ENCODE measurements at regions not wholly inside any gene's neighbourhood (a gene's known extent, or its start where the extent isn't known, plus 50 kb on each side); places are given as distances from the start of the nearest gene placed in this dataset.

DNA sequence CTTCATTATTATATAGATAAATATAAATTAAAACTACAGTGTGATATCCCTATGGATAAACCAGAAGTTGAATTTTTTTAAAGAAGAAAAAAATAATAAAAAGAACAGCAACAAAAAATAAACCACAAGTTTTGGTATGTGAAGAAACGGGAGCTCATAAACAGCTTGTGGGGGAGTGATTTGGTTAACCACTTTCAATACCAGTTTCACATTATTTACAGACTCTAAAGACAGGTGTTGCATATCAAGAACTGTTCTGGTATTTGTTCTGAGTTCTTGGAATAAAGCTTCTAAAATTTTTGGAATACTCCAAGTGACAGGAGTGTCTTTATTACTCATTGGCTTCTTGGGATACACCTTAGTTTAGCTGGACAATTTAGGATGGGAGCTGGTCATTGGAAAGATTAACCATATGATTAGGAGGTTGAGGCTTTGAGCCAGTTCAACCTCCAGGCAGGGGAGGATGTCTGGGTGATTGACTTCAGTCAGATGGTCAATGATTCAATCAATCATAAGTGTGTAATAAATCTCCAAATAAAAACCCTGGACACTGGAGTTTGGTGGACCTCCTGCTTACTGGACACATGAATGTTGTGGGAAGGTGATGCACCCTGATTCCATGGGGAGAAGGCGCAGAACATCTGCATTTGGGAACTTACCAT is 2223.1 kb upstream of the C9orf72 start:
- FAIRE-seq (no peak), DNase-seq (ENCODE audit: low read depth, low spot score) (peak; percentile 19), ATAC-seq (peak; percentile 86)
- in situ Hi-C loops (cut with MboI) (no loop called here), intact Hi-C loops (cut with micrococcal nuclease; ENCODE audit: unreplicated experiment) (no loop called here)
- ChIA-PET RAD21 (ENCODE audit: unreplicated experiment) (no interaction called here), CTCF (no interaction called here), POLR2A (interaction anchor here (0.6 kb wide), 1 partner anchor 462 kb away, joined by 13 read pairs; no protein-coding TSS in a partner anchor), SMC1A (ENCODE audit: uncharacterized antibody, unreplicated experiment) (interaction anchor here (1.1 to 1.2 kb wide), 2 partner anchors 19 to 143 kb away, joined by 3 read pairs; no protein-coding TSS in a partner anchor)
- Histone ChIP-seq H3K27ac (ENCODE audit: control insufficient read depth, insufficient read depth) (no peak overlapping the region), H4K20me1 (ENCODE audit: control insufficient read depth, insufficient read depth) (no peaks in the 10 kb centered on the region), H2AFZ (ENCODE audit: control insufficient read depth, low read depth, low read length) (no peak overlapping the region), H3K27me3 (replicated peaks in 1 of 2; ENCODE audit: control insufficient read depth in 2 of 2, insufficient read depth in 2 of 2, low read length in 1 of 2) (no peaks in the 10 kb centered on the region), H3K4me2 (ENCODE audit: control insufficient read depth, insufficient read depth) (no peak overlapping the region), H3K4me3 (no peak overlapping the region), H3K79me2 (ENCODE audit: control insufficient read depth, insufficient read depth, low read length) (no peaks in the 10 kb centered on the region), H3K4me1 (ENCODE audit: control insufficient read depth, insufficient read depth, low read length) (no peaks in the 10 kb centered on the region), H3K9me3 (replicated peaks; ENCODE audit: control insufficient read depth, insufficient read depth, low read length) (no peaks in the 10 kb centered on the region), H3K9ac (ENCODE audit: control insufficient read depth, insufficient read depth, low read length) (no peak overlapping the region), H3K36me3 (ENCODE audit: control insufficient read depth in 2 of 2, insufficient read depth in 2 of 2, low read length in 1 of 2) (no peaks in the 10 kb centered on the region)
- no TSS peak for BruUV-seq (replicated peaks)
- WGBS (ENCODE audit: insufficient coverage, insufficient replicate concordance, low lambda C conversion rate, missing lambda C conversion rate), result 17% methylated on average over 2 of the region's 2 CpGs
- TF ChIP-seq MEF2B (IDR thresholded peaks at IDR 0.05; ENCODE audit: partially characterized antibody, poor library complexity, severe bottlenecking) (peak; percentile 57), EED (IDR thresholded peaks at IDR 0.05; ENCODE audit: low read depth) (no peak), DPF2 (IDR thresholded peaks at IDR 0.05) (peak; percentile 59; the same call in 1 of the 2 replicates), PAX5 (IDR thresholded peaks at IDR 0.05; ENCODE audit: borderline replicate concordance, low read depth, low read length) (0 out of 2 replicates have a peak, but pooled peaks have one; percentile 24), BMI1 (IDR thresholded peaks at IDR 0.05; ENCODE audit: borderline replicate concordance) (peak; percentile 59; the same call in 1 of the 2 replicates), MTA2 (IDR thresholded peaks at IDR 0.05; ENCODE audit: low read depth) (peak; percentile 79), NFIC (IDR thresholded peaks at IDR 0.05; ENCODE audit: low read depth, low read length) (peak; percentile 76), CREB1 (IDR thresholded peaks at IDR 0.05; ENCODE audit: low read depth) (no peak), ZNF217 (IDR thresholded peaks at IDR 0.05) (peak; percentile 84), TAF1 (IDR thresholded peaks at IDR 0.05; ENCODE audit: borderline replicate concordance, low read depth, low read length) (no peak), CBFB (IDR thresholded peaks at IDR 0.05; ENCODE audit: low read depth) (peak; percentile 68; the same call in 1 of the 2 replicates), MEF2A (IDR thresholded peaks at IDR 0.05; ENCODE audit: insufficient read depth, low read depth, low read length) (peak; percentile 54; the same call in 1 of the 2 replicates), ZNF384 (IDR thresholded peaks at IDR 0.05; ENCODE audit: borderline replicate concordance, low read depth, low read length) (peak; percentile 64), IRF4 (IDR thresholded peaks at IDR 0.05; ENCODE audit: low read depth, low read length) (0 out of 2 replicates have a peak, but pooled peaks have one; percentile 19), BCL11A (IDR thresholded peaks at IDR 0.05; ENCODE audit: low read depth, low read length) (peak; percentile 75), PML (IDR thresholded peaks at IDR 0.05; ENCODE audit: low read length) (no peak)
- TF ChIP-seq, protein P1, sequence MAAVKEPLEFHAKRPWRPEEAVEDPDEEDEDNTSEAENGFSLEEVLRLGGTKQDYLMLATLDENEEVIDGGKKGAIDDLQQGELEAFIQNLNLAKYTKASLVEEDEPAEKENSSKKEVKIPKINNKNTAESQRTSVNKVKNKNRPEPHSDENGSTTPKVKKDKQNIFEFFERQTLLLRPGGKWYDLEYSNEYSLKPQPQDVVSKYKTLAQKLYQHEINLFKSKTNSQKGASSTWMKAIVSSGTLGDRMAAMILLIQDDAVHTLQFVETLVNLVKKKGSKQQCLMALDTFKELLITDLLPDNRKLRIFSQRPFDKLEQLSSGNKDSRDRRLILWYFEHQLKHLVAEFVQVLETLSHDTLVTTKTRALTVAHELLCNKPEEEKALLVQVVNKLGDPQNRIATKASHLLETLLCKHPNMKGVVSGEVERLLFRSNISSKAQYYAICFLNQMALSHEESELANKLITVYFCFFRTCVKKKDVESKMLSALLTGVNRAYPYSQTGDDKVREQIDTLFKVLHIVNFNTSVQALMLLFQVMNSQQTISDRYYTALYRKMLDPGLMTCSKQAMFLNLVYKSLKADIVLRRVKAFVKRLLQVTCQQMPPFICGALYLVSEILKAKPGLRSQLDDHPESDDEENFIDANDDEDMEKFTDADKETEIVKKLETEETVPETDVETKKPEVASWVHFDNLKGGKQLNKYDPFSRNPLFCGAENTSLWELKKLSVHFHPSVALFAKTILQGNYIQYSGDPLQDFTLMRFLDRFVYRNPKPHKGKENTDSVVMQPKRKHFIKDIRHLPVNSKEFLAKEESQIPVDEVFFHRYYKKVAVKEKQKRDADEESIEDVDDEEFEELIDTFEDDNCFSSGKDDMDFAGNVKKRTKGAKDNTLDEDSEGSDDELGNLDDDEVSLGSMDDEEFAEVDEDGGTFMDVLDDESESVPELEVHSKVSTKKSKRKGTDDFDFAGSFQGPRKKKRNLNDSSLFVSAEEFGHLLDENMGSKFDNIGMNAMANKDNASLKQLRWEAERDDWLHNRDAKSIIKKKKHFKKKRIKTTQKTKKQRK (IDR thresholded peaks at IDR 0.05; ENCODE audit: low read depth, low read length), result no peak
- TF ChIP-seq, protein P2, sequence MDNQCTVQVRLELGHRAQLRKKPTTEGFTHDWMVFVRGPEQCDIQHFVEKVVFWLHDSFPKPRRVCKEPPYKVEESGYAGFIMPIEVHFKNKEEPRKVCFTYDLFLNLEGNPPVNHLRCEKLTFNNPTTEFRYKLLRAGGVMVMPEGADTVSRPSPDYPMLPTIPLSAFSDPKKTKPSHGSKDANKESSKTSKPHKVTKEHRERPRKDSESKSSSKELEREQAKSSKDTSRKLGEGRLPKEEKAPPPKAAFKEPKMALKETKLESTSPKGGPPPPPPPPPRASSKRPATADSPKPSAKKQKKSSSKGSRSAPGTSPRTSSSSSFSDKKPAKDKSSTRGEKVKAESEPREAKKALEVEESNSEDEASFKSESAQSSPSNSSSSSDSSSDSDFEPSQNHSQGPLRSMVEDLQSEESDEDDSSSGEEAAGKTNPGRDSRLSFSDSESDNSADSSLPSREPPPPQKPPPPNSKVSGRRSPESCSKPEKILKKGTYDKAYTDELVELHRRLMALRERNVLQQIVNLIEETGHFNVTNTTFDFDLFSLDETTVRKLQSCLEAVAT (IDR thresholded peaks at IDR 0.05), result 0 out of 2 replicates have a peak, but pooled peaks have one; percentile 36
- TF ChIP-seq, protein P3, sequence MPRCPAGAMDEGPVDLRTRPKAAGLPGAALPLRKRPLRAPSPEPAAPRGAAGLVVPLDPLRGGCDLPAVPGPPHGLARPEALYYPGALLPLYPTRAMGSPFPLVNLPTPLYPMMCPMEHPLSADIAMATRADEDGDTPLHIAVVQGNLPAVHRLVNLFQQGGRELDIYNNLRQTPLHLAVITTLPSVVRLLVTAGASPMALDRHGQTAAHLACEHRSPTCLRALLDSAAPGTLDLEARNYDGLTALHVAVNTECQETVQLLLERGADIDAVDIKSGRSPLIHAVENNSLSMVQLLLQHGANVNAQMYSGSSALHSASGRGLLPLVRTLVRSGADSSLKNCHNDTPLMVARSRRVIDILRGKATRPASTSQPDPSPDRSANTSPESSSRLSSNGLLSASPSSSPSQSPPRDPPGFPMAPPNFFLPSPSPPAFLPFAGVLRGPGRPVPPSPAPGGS (IDR thresholded peaks at IDR 0.05; ENCODE audit: borderline replicate concordance, insufficient read depth, low read depth, low read length, poor library complexity, severe bottlenecking), result no peak
